Peyer's patch (tissue), 4 donors: ENCODE measurements at regions not wholly inside any gene's neighbourhood (a gene's known extent, or its start where the extent isn't known, plus 50 kb on each side); places are given as distances from the start of the nearest gene placed in this dataset.
"Not testable (repeated sequence)": the region's sequence is repeated elsewhere in the genome, so short reads cannot be mapped to it uniquely, and the experiment has no call there.

Experiments
- DNase-seq, 3 donors: peaks; one replicate each; pipeline ENCODE4 v3.0.0-alpha.2; 2017 to 2019
- H3K27ac ChIP-seq, 4 donors: fragments of 200-600 bp; sonication (generic); one replicate each; pipeline ENCODE4 v1.5.1; 2016 to 2019
- H3K27me3 ChIP-seq, 2 donors: fragments of 200-600 bp; sonication (generic); one replicate each; pipeline ENCODE4 v1.5.1; 2019
- H3K36me3 ChIP-seq, 3 donors: fragments of 200-600 bp; sonication (generic); one replicate each; pipeline ENCODE4 v1.5.1; 2016 to 2019
- H3K4me1 ChIP-seq, 4 donors: fragments of 200-600 bp; sonication (generic); one replicate each; pipeline ENCODE4 v1.5.1; 2016 to 2019
- H3K4me3 ChIP-seq, 4 donors: fragments of 200-600 bp; sonication (generic); 1 replicate in 3 of 4; 2 replicates in 1 of 4; pipeline ENCODE4 v1.5.1; 2016 to 2019; ENCODE audit warnings: mild to moderate bottlenecking in 1 of 4
- H3K9me3 ChIP-seq, 4 donors: fragments of 200-600 bp; sonication (generic); one replicate each; pipeline ENCODE4 v1.5.1; 2016 to 2019; ENCODE audit warnings: mild to moderate bottlenecking in 1 of 4
- CTCF ChIP-seq, 6 experiments: fragments of 450-650 bp in 4 of 6; fragments of 200-600 bp in 2 of 6; sonication (generic) in 1 of 6; IDR thresholded peaks; one replicate each; pipeline ENCODE4 v1.5.1; 2017 to 2019; ENCODE audit warnings: antibody characterized with exemption in 6 of 6, mild to moderate bottlenecking in 3 of 6, moderate library complexity in 1 of 6
- POLR2A ChIP-seq, 2 donors: fragments of 450-650 bp; IDR thresholded peaks; one replicate each; pipeline ENCODE4 v1.5.1; 2017; ENCODE audit warnings: antibody characterized with exemption in 2 of 2, mild to moderate bottlenecking in 2 of 2, moderate library complexity in 2 of 2

GRCh38 chr2:39981883-39982311, 202.8 kb upstream of the THUMPD2 start:
- no peak overlapping the region for H3K27ac ChIP-seq
- H3K36me3 ChIP-seq, result no peaks in the 10 kb centered on the region
- H3K27me3 ChIP-seq, result no peaks in the 10 kb centered on the region
- H3K4me3 ChIP-seq, result no peak overlapping the region
- H3K4me1 ChIP-seq, result no peaks in the 10 kb centered on the region
- DNase-seq, result no peak
- TF ChIP-seq POLR2A (IDR thresholded peaks at IDR 0.05) (no peak), CTCF (IDR thresholded peaks at IDR 0.05) (no peak)
- H3K9me3 ChIP-seq, result no peaks in the 10 kb centered on the region

- TF ChIP-seq POLR2A (IDR thresholded peaks at IDR 0.05) (no peak), CTCF (IDR thresholded peaks at IDR 0.05) (no peak)
- no peak for DNase-seq
- Histone ChIP-seq H3K27me3 (no peaks in the 10 kb centered on the region), H3K4me3 (no peak overlapping the region), H3K36me3 (no peaks in the 10 kb centered on the region), H3K9me3 (no peaks in the 10 kb centered on the region), H3K27ac (no peak overlapping the region), H3K4me1 (no peaks in the 10 kb centered on the region)
Observed at GRCh38 chr2:39975476-39976020, 196.5 kb upstream of the THUMPD2 start.

- Histone ChIP-seq H3K27ac (no peak overlapping the region), H3K27me3 (no peaks in the 10 kb centered on the region), H3K36me3 (no peaks in the 10 kb centered on the region), H3K4me1 (no peaks in the 10 kb centered on the region), H3K4me3 (no peak overlapping the region), H3K9me3 (peaks cover 0 to 5% (median 0%) of the 10 kb centered on the region in 4 donors)
- DNase-seq, result no peak
- no peak for TF ChIP-seq CTCF (IDR thresholded peaks at IDR 0.05)
- no peak for TF ChIP-seq POLR2A (IDR thresholded peaks at IDR 0.05)
Observed at GRCh38 chr2:39968037-39968436, 189.0 kb upstream of the THUMPD2 start.

- H3K27me3 ChIP-seq, DNase-seq: not testable (repeated sequence)
Observed at GRCh38 chr2:39960681-39961080, 181.6 kb upstream of the THUMPD2 start.

GRCh38 chr2:39954346-39954745, 175.3 kb upstream of the THUMPD2 start:
- Histone ChIP-seq H3K27me3 (no peaks in the 10 kb centered on the region), H3K9me3 (no peaks in the 10 kb centered on the region), H3K27ac (no peak overlapping the region), H3K36me3 (no peaks in the 10 kb centered on the region), H3K4me1 (no peaks in the 10 kb centered on the region), H3K4me3 (no peak overlapping the region)
- no peak for DNase-seq
- TF ChIP-seq POLR2A (IDR thresholded peaks at IDR 0.05) (no peak), CTCF (IDR thresholded peaks at IDR 0.05) (no peak)

More at GRCh38 chr2:39960681-39961080, 181.6 kb upstream of the THUMPD2 start:
- H3K36me3 ChIP-seq, H3K9me3 ChIP-seq, H3K27ac ChIP-seq, H3K4me1 ChIP-seq, H3K4me3 ChIP-seq: not testable (repeated sequence)

- no peaks in the 10 kb centered on the region for H3K36me3 ChIP-seq
- no peaks in the 10 kb centered on the region for H3K27me3 ChIP-seq
- no peaks in the 10 kb centered on the region for H3K9me3 ChIP-seq
- H3K4me3 ChIP-seq, result no peak overlapping the region
- TF ChIP-seq CTCF (IDR thresholded peaks at IDR 0.05) (no peak), POLR2A (IDR thresholded peaks at IDR 0.05) (no peak)
- no peaks in the 10 kb centered on the region for H3K4me1 ChIP-seq
- no peak for DNase-seq
- no peak overlapping the region for H3K27ac ChIP-seq
Observed at GRCh38 chr2:39949131-39949530, 170.1 kb upstream of the THUMPD2 start.
